Suprapubic skin (tissue), 4 donors: ENCODE measurements at regions not wholly inside any gene's neighbourhood (a gene's known extent, or its start where the extent isn't known, plus 50 kb on each side); places are given as distances from the start of the nearest gene placed in this dataset.
"Not testable (repeated sequence)": the region's sequence is repeated elsewhere in the genome, so short reads cannot be mapped to it uniquely, and the experiment has no call there.

Experiments
- DNase-seq, 2 donors: peaks; one replicate each; pipeline ENCODE4 v3.0.0-alpha.2; 2019; ENCODE audit warnings: low spot score in 2 of 2
- H3K27ac ChIP-seq: fragments of 200-600 bp; sonication (generic); one replicate; pipeline ENCODE4 v1.5.1; 2019
- H3K27me3 ChIP-seq: fragments of 200-600 bp; sonication (generic); one replicate; pipeline ENCODE4 v1.5.1; 2019
- H3K36me3 ChIP-seq: fragments of 200-600 bp; sonication (generic); one replicate; pipeline ENCODE4 v1.5.1; 2019
- H3K4me1 ChIP-seq: fragments of 200-600 bp; sonication (generic); one replicate; pipeline ENCODE4 v1.5.1; 2019
- H3K4me3 ChIP-seq: fragments of 200-600 bp; sonication (generic); one replicate; pipeline ENCODE4 v1.5.1; 2019; ENCODE audit warnings: mild to moderate bottlenecking
- H3K9me3 ChIP-seq: fragments of 200-600 bp; sonication (generic); one replicate; pipeline ENCODE4 v1.5.1; 2019
- WGBS: methylation state at CpG from one replicate; pipeline ENCODE4 v1.1.5; 2018; 5-methylcytosine and 5-hydroxymethylcytosine counted together

DNA sequence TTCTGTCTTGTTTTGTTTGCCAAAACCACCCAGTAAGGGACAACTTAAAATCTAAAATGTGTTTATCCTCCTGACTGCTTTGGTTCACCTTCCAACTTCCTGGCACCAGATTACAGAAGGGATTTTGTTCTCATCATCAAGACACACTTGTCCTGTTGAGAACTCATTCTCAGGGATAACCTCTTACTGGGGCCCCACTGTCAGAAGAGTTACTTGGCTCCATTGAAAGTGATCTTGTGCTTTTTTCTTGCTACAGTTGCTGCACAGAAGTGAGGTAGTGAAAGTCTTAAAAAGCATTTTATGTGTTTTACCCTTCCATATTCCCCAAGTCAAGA is 690.5 kb downstream of the PRIM2 start:
- not testable (repeated sequence) for DNase-seq, H3K9me3 ChIP-seq, H3K27ac ChIP-seq, H3K36me3 ChIP-seq, H3K4me1 ChIP-seq, H3K27me3 ChIP-seq, H3K4me3 ChIP-seq

DNA sequence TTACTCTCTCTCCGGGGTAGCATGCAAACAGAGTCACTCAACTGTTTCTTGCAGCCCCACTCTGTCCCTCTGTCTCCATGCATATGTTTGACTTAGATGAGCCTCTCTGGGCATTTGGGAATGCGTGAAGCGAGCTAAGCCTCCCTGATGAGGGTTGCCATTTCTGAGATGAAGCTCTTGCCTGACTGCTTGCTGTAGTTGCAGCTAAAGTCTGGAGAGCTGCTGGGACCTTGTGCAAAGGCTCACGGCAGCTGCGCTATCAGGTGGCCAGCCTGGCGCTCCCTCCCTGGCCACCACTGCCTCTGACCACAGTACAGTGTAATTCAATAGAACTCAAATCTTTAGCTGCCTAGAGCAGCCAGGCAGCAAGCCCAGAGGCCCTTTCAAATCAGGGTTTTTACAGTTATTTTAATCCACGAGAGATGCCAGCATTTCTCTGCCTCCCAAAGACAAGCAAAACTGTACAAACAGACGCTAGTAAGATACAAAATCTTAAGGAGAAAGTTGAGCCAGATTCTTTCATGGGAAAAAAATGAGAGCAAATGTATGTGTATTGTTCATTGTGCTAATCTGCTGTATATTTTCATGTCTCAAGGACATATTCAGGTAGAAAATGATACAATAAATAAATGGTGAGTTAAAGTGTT is 694.6 kb downstream of the PRIM2 start:
- not testable (repeated sequence) for H3K4me3 ChIP-seq, DNase-seq

DNA sequence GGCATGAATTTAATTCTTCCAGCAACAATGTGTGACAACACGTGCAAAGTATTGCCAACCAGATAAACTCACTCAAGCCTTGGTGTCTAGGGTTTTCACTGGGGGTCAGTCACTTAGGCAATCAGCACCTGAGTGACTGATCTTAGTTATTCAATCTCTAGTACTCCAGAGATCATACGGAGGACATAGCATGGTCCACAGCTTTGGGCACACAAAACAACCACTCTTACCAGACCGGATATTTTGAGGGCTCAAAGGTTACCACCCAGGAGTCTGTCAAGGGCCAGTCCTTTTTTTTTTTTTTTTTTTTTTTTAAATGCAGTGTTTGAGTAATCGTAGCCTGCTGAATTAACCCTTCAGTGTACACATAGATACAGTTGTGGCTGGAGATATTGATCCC is 699.2 kb downstream of the PRIM2 start:
- 69% methylated on average over 4 of the region's 4 CpGs for WGBS
- H3K9me3 ChIP-seq, H3K27ac ChIP-seq, H3K36me3 ChIP-seq, DNase-seq, H3K4me1 ChIP-seq, H3K27me3 ChIP-seq, H3K4me3 ChIP-seq: not testable (repeated sequence)

More for the DNA sequence above, 694.6 kb downstream of the PRIM2 start:
- H3K4me1 ChIP-seq, H3K9me3 ChIP-seq, H3K27ac ChIP-seq, H3K36me3 ChIP-seq, H3K27me3 ChIP-seq: not testable (repeated sequence)
- whole genome bisulfite sequencing, result 75% methylated on average over 2 of the region's 8 CpGs

DNA sequence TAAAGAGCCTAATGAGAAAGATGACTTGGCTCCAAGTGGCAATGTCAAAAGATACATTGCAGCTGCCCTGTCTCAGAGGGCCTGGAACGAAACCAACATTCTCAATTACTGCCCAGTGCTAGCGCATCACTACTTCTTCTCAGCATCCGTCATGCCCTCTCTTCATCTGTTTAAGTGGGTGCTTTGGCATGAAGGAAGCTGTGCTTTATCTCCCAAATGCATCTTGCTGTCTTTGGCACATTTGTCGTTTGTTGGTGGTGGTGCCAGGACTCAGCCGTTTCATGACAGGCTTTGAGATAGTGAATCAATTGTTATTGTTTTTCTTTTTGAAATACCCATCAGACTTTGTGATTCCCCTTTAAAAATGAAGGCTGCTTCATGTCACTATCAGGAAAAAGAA is 710.8 kb downstream of the PRIM2 start:
- 71% methylated on average over 5 of the region's 5 CpGs for WGBS
- not testable (repeated sequence) for H3K27ac ChIP-seq, H3K9me3 ChIP-seq, H3K36me3 ChIP-seq, DNase-seq, H3K4me3 ChIP-seq, H3K4me1 ChIP-seq, H3K27me3 ChIP-seq

DNA sequence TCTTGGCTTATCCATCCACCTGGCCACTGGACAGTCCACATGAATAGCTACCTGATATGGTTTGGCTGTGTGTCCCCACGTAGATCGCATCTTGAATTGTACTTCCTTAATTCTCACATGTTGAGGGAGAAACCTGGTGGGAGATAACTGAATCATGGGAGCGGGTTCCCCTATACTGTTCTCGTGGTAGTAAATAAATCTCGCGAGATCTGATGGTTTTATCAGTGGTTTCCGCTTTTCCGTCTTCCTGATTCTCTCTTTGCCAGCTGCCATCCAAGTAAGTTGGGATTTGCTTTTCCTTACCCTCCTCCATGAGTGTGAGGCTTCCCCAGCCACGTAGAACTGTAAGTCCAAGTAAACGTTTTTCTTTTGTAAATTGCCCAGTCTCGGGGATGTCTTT is 720.8 kb downstream of the PRIM2 start:
- not testable (repeated sequence) for H3K4me3 ChIP-seq, H3K36me3 ChIP-seq, H3K27ac ChIP-seq, DNase-seq, H3K27me3 ChIP-seq, H3K4me1 ChIP-seq, H3K9me3 ChIP-seq
- WGBS, result 92% methylated on average over 11 of the region's 11 CpGs

DNA sequence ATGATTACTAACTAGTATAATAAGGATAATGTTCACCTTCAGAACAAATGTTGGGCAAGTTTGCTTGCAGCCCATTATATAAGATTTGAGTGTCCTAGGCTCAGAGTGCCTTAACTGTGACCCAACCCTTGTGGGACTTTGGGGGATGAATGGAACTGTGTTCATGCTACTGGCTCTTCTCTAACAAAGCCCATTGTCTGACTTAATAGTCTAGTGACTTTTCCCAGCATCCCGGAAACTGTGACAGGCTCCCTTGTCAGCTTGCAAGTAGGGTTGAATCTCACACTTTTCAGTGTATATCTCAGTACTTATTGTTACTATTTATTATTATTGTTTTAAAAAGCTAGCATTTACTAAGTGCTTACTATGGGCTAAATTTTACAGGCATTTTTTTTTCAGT is 729.2 kb downstream of the PRIM2 start:
- H3K9me3 ChIP-seq, H3K4me3 ChIP-seq, H3K27me3 ChIP-seq, H3K4me1 ChIP-seq, H3K27ac ChIP-seq, H3K36me3 ChIP-seq, DNase-seq: not testable (repeated sequence)
- WGBS, result no CpG with 5 or more reads among the region's 1 CpG

DNA sequence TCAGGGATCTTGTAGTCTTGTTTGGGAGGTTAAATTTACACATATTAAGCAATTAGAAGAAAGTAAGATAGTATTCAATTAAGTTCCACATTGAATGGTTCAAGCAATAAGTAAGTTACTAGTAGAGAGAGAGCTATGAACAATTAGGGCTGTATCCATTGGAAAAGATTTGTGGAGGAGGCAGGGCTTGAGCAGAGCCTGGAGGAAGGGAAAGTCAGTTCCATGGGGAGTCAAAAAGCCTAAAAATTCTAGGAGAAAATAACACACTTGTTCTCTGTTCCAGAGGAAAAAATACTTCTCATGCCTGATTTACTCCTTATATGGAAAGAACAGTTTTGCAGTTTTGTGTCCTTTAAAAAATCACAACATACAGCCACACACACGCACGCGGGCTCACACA is 730.0 kb downstream of the PRIM2 start:
- not testable (repeated sequence) for DNase-seq, H3K27me3 ChIP-seq, H3K36me3 ChIP-seq, H3K4me1 ChIP-seq, H3K27ac ChIP-seq, H3K4me3 ChIP-seq, H3K9me3 ChIP-seq
- WGBS, result 53% methylated on average over 3 of the region's 3 CpGs

DNA sequence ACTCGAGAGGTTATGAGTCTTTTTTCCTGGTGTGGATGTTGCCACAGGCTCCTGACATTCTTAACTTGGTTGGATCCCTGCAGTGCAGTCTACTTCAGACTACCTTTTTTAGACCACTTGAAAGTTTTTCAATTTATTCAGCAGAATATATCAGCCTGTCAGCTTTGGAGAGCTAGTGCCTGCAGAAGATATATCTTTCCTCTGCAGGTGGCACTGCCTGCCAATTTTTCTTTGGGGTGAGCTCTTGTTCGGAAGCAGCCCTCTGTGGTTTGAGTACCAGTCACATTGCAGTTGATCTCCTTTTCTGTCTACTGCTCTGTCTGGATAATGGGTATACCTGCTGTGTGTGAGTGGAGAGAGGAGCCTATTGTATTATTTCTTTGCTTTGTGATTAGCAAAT is 730.4 kb downstream of the PRIM2 start:
- H3K27me3 ChIP-seq, DNase-seq, H3K36me3 ChIP-seq, H3K9me3 ChIP-seq, H3K27ac ChIP-seq, H3K4me3 ChIP-seq, H3K4me1 ChIP-seq: not testable (repeated sequence)
- WGBS, result 35% methylated on average over 2 of the region's 2 CpGs

GRCh38 chr6:58055465-58056176 is 738.2 kb downstream of the PRIM2 start:
- not testable (repeated sequence) for H3K4me1 ChIP-seq, H3K36me3 ChIP-seq, H3K27ac ChIP-seq, H3K27me3 ChIP-seq, H3K4me3 ChIP-seq, H3K9me3 ChIP-seq, DNase-seq
- 49% methylated on average over 5 of the region's 6 CpGs for WGBS

DNA sequence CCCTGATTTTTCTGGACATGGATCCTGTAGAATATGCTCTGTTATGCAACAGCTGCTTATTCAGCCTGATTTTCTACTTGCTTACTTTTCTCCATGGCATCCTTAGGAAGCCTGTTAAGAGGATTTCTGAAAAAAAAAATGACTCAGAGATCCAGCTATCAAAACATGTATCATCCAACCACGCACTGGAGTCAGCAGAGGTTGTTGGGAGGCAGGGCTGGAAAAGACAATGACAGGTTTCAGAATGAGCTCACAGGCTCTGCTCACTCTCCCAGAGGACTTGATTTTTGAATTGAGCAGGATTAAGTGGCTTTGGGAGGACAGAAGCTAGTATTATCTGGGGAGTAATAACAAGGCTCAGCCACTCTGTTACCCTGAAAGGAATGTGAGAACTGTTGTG is 742.3 kb downstream of the PRIM2 start:
- not testable (repeated sequence) for DNase-seq, H3K27ac ChIP-seq, H3K36me3 ChIP-seq, H3K4me1 ChIP-seq, H3K27me3 ChIP-seq, H3K4me3 ChIP-seq, H3K9me3 ChIP-seq
- 24% methylated on average over 1 of the region's 1 CpG for WGBS

DNA sequence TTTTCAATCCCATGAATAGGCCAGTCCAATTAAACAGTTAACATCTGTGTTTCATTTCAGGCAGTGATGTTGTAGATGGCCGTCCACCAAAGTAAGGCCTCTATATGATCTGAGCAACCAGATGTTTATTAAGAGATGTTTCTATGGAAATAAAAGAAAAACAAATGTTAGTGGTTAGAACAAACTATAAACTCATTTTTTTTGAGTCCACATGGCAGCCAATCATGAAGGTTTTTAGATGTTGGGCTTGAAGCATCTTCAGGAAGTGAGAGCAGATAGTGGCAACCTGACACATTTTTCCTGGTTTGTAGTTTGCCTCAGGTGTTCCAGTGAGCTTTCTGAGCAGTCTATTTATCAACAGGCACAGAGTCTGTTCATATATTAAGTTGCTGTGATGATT is 746.1 kb downstream of the PRIM2 start:
- not testable (repeated sequence) for H3K36me3 ChIP-seq, DNase-seq, H3K9me3 ChIP-seq, H3K4me1 ChIP-seq, H3K27me3 ChIP-seq, H3K27ac ChIP-seq, H3K4me3 ChIP-seq
- 69% methylated on average over 1 of the region's 1 CpG for WGBS

DNA sequence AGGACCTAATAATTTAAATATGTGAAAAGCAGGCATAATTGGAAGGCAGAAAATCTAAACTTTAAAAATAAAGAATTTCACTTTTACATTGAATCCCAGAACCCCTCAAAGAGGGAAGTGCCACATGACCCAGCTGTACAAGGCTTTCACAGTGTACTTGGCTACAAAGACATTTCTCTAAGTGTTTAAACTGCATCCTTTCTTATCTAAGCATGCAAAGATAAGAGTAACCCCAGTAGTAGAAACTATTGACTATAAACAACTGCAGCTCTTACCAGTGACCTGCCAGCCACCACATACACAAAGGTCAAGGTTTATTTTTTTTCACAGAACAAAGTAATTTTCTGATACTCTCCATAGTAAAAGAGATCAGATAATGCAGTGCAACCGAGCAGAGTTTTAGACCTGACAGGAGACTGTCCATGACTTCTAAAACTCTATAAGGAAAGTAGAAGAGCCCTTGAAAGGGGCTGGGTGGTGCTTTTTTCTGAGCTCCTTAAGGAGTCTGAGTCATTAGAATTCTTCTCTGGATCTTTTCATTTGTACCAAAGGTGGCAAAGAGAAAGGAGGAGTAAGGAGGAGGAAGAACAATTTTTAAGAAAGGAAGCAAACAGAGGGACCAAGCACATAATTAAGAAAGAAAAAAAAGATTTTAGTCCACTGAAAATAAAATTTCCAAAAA is 750.6 kb downstream of the PRIM2 start:
- not testable (repeated sequence) for H3K9me3 ChIP-seq, H3K36me3 ChIP-seq, H3K4me1 ChIP-seq, H3K4me3 ChIP-seq, H3K27ac ChIP-seq, H3K27me3 ChIP-seq, DNase-seq
- WGBS, result 58% methylated on average over 1 of the region's 1 CpG
